Vagina (tissue), 2 donors: ENCODE measurements at regions not wholly inside any gene's neighbourhood (a gene's known extent, or its start where the extent isn't known, plus 50 kb on each side); places are given as distances from the start of the nearest gene placed in this dataset.

Experiments
- POLR2AphosphoS5 ChIP-seq, 2 donors: sonication (generic); formaldehyde crosslinking; IDR thresholded peaks; one replicate each; pipeline ENCODE4 v1.9.0; 2017; ENCODE audit warnings: antibody characterized with exemption in 2 of 2, mild to moderate bottlenecking in 2 of 2, low read depth in 1 of 2; ENCODE audit not compliant: insufficient read depth in 1 of 2
- TF ChIP-seq, protein P1 (sequence below), 3 experiments: fragments of 450-650 bp in 2 of 3; fragments of 200-600 bp in 1 of 3; sonication (generic) in 1 of 3; IDR thresholded peaks; one replicate each; pipeline ENCODE4 v1.5.1; 2017 to 2019; ENCODE audit warnings: antibody characterized with exemption in 3 of 3, mild to moderate bottlenecking in 2 of 3, moderate library complexity in 2 of 3

DNA sequence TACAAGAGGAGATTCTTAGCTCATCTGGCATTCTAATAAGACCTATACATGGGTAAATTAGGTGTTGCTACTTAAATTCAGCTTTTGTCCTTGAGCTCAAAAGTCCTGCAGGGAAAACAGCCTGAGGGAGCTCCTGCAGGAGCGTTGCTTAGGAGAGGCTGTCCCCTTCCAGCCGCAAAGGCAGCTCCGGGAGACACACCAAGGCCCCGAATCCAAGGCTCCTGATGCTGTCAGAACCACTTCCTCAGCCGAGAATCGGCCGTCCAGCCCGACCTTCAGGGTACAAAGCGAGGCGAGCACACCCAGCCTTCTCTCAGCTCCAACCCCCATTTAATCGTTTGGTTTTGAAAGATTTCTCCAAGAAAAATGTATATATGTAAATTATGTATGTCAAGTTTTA lies 87.0 kb downstream of the DACT2 start:
- TF ChIP-seq, protein P1, sequence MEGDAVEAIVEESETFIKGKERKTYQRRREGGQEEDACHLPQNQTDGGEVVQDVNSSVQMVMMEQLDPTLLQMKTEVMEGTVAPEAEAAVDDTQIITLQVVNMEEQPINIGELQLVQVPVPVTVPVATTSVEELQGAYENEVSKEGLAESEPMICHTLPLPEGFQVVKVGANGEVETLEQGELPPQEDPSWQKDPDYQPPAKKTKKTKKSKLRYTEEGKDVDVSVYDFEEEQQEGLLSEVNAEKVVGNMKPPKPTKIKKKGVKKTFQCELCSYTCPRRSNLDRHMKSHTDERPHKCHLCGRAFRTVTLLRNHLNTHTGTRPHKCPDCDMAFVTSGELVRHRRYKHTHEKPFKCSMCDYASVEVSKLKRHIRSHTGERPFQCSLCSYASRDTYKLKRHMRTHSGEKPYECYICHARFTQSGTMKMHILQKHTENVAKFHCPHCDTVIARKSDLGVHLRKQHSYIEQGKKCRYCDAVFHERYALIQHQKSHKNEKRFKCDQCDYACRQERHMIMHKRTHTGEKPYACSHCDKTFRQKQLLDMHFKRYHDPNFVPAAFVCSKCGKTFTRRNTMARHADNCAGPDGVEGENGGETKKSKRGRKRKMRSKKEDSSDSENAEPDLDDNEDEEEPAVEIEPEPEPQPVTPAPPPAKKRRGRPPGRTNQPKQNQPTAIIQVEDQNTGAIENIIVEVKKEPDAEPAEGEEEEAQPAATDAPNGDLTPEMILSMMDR (IDR thresholded peaks at IDR 0.05): no peak
- TF ChIP-seq POLR2AphosphoS5 (IDR thresholded peaks at IDR 0.05; ENCODE audit: insufficient read depth in 1 of 2, low read depth in 1 of 2): no peak
